Lower leg skin (tissue), 4 donors: ENCODE measurements at regions not wholly inside any gene's neighbourhood (a gene's known extent, or its start where the extent isn't known, plus 50 kb on each side); places are given as distances from the start of the nearest gene placed in this dataset.

Source experiments
- DNase-seq, 2 donors: peaks; one replicate each; pipeline ENCODE4 v3.0.0-alpha.2; 2019; ENCODE audit warnings: low spot score in 2 of 2
- H3K4me3 ChIP-seq: fragments of 200-600 bp; sonication (generic); 2 replicates; pipeline ENCODE4 v1.5.1; 2017; ENCODE audit warnings: mild to moderate bottlenecking, low read depth; ENCODE audit not compliant: poor library complexity, severe bottlenecking
- POLR2A ChIP-seq, 2 donors: fragments of 450-650 bp; IDR thresholded peaks; one replicate each; pipeline ENCODE4 v1.6.1; 2016 to 2017; ENCODE audit warnings: antibody characterized with exemption in 2 of 2, mild to moderate bottlenecking in 1 of 2, moderate library complexity in 1 of 2
- WGBS, 2 donors: methylation state at CpG; one replicate each; pipeline ENCODE4 v1.1.5; 2018; 5-methylcytosine and 5-hydroxymethylcytosine counted together
- intact Hi-C: fragments of 100-400 bp; cut with DNase I; formaldehyde crosslinking; loops from one replicate; pipeline ENCODE4 v1.15.0; 2023; ENCODE audit warnings: low total_unique reads
- TF ChIP-seq, protein P1 (sequence below), 3 donors: fragments of 450-650 bp; IDR thresholded peaks; one replicate each; pipeline ENCODE4 v1.5.1; 2016; ENCODE audit warnings: antibody characterized with exemption in 3 of 3, mild to moderate bottlenecking in 3 of 3, moderate library complexity in 2 of 3

DNA sequence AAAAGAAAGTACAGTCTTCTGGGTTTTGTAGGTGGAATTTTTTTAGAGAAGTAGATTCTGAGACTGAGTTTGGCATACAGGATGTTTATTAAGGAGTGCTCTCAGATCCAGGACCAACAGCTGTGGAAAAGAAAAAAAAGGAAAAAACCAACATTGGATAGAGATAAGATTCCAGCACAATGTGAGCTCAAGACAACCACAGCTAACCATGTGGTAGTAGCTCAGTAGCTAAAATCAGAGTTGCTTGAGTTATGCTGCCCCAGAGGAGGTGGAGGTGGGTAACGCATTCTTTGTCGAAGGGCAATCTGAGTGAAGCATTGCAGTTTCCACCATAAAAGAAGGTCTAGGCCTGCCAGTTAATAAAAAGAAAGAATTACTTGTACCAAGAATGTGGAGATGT, 904.3 kb downstream of the NSUN3 start:
- no peak for DNase-seq
- intact Hi-C loops, result no loop called here
- no peak overlapping the region for H3K4me3 ChIP-seq
- 91 to 93% methylated on average over 2 of the region's 2 CpGs for WGBS, 2 donors
- TF ChIP-seq POLR2A (IDR thresholded peaks at IDR 0.05), result no peak
- TF ChIP-seq, protein P1, sequence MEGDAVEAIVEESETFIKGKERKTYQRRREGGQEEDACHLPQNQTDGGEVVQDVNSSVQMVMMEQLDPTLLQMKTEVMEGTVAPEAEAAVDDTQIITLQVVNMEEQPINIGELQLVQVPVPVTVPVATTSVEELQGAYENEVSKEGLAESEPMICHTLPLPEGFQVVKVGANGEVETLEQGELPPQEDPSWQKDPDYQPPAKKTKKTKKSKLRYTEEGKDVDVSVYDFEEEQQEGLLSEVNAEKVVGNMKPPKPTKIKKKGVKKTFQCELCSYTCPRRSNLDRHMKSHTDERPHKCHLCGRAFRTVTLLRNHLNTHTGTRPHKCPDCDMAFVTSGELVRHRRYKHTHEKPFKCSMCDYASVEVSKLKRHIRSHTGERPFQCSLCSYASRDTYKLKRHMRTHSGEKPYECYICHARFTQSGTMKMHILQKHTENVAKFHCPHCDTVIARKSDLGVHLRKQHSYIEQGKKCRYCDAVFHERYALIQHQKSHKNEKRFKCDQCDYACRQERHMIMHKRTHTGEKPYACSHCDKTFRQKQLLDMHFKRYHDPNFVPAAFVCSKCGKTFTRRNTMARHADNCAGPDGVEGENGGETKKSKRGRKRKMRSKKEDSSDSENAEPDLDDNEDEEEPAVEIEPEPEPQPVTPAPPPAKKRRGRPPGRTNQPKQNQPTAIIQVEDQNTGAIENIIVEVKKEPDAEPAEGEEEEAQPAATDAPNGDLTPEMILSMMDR (IDR thresholded peaks at IDR 0.05), result no peak

DNA sequence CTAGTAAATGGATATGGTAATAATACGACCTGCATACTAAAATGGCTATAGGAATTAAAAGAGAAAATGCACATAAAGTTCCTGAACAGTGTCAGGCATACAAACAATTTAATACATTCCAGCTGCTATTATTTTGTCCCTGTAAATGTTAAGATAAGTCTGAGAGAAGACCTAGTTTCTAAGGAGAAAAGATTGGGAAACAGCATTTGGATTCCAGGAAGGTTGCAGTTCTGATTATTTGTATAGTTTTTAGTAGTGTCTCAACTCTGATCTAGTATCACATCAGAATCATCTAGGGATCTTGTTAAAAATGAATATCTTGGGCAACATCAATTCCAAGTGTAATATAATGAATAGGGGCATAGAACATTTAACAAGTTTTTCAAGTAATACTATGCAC, 905.7 kb downstream of the NSUN3 start:
- DNase-seq, result no peak
- intact Hi-C loops, result no loop called here
- H3K4me3 ChIP-seq, result no peak overlapping the region
- TF ChIP-seq POLR2A (IDR thresholded peaks at IDR 0.05), result no peak
- TF ChIP-seq, protein P1 (IDR thresholded peaks at IDR 0.05), result no peak
- 53 to 82% methylated on average over 1 of the region's 1 CpG for WGBS, 2 donors

DNA sequence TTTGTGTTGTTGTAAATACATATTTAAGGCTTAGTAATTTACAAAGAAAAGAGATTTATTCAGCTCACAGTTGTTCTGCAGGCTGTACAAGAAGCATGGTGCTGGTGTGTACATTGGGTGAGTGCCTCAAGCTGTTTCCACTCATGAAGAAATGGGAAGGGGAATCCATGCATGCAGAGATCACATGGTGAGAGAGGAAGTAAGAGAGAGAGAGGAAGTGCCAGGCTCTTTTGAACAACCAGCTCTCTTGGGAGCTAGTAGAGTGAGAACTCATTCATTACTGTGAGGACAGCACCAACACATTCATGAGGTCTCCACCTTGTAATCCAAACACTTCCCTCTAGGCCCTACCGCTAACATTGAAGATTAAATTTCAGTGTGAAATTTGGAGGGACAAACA, 909.2 kb downstream of the NSUN3 start:
- 91 to 94% methylated on average over 1 of the region's 1 CpG for WGBS, 2 donors
- intact Hi-C loops, result no loop called here
- no peak for DNase-seq
- TF ChIP-seq, protein P1 (IDR thresholded peaks at IDR 0.05), result no peak
- TF ChIP-seq POLR2A (IDR thresholded peaks at IDR 0.05), result no peak
- no peak overlapping the region for H3K4me3 ChIP-seq

DNA sequence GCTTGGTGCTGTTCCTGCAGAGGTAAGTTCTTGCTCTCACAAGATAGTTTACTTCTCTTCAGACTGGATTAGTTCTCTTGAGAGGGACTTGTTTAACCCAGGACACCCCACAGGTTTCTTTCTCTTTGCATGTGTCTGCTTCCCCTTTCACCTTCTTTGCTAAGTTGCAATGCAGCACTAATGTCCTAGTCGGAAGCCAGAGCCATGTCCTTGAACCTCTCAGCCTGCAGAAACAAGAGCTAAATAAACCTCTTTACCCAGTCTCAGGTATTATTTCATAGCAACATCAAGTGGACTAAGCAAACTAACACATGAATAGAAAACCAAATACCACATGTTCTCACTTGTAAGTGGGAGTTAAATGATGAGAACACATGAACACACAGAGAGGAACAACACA, 915.2 kb downstream of the NSUN3 start:
- DNase-seq, result no peak
- intact Hi-C loops, result no loop called here
- 84 to 88% methylated on average over 1 of the region's 1 CpG for WGBS, 2 donors
- H3K4me3 ChIP-seq, result no peak overlapping the region
- TF ChIP-seq, protein P1 (IDR thresholded peaks at IDR 0.05), result no peak
- no peak for TF ChIP-seq POLR2A (IDR thresholded peaks at IDR 0.05)

DNA sequence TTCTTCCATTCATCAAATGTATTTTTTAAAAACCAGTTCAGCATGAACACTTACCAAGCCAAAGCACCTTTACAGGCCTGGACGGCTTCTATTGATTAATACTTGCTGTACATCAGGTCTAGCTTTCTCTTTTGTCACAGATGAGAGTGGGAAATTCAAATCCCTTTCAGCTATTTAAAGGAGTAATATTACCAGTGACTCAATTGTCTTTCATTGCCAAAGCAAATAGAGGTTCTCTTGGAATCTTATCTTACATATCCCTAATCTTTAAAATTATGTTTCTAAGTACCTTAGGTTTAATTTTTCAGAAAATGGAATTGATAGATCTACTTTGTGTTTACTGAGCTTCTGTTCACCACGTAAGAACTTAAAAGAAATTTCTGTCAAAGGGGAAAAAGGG, 922.9 kb downstream of the NSUN3 start:
- no peak overlapping the region for H3K4me3 ChIP-seq
- DNase-seq, result no peak
- 71 to 72% methylated on average over 2 of the region's 2 CpGs for WGBS, 2 donors
- TF ChIP-seq, protein P1 (IDR thresholded peaks at IDR 0.05), result no peak
- intact Hi-C loops, result no loop called here

DNA sequence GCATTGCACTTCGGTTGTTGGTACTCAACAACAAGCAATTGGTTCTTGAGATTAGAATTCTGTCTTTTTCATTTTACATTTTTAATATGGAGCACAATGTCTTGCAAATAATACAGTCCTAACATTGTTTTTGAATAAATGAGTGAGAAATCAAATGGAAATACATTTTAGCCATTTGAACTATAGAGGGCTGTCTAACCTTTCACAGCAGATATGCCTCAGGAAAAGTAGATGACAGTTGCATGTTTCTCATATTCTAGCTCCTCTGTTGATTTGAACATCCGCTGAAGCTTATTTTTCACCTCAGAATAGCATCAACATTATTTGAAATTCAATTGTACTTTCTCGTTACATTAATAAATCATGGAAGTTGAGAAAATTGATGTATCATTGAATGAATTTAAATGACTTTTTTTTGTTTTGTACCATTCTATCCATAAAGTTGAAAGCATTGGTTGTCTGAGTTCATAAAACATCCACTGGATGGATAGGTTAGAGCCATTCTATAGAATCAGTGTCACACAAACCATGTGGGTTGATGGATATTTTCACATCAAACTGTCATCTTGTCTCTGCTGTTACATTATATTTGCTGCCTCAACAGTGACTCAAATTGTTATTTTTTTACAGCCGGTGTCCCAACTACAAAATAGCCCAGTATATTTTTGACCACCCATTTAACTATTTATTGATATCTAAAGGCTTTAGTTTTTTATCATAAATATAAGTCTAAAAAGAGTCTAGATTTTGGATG, 928.3 kb downstream of the NSUN3 start:
- TF ChIP-seq, protein P1 (IDR thresholded peaks at IDR 0.05), result no peak
- no peak for TF ChIP-seq POLR2A (IDR thresholded peaks at IDR 0.05)
- no peak overlapping the region for H3K4me3 ChIP-seq
- intact Hi-C loops, result no loop called here
- WGBS, 2 donors, result 64 to 71% methylated on average over 4 of the region's 4 CpGs
- DNase-seq, result no peak
